ENCODE measurements at regions not wholly inside any gene's neighbourhood (a gene's known extent, or its start where the extent isn't known, plus 50 kb on each side); places are given as distances from the start of the nearest gene placed in this dataset.

- TF ChIP-seq, protein P1, sequence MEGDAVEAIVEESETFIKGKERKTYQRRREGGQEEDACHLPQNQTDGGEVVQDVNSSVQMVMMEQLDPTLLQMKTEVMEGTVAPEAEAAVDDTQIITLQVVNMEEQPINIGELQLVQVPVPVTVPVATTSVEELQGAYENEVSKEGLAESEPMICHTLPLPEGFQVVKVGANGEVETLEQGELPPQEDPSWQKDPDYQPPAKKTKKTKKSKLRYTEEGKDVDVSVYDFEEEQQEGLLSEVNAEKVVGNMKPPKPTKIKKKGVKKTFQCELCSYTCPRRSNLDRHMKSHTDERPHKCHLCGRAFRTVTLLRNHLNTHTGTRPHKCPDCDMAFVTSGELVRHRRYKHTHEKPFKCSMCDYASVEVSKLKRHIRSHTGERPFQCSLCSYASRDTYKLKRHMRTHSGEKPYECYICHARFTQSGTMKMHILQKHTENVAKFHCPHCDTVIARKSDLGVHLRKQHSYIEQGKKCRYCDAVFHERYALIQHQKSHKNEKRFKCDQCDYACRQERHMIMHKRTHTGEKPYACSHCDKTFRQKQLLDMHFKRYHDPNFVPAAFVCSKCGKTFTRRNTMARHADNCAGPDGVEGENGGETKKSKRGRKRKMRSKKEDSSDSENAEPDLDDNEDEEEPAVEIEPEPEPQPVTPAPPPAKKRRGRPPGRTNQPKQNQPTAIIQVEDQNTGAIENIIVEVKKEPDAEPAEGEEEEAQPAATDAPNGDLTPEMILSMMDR (CRISPR knock-in tag; IDR thresholded peaks at IDR 0.05): no peak
- no peak for TF ChIP-seq E2F1 (CRISPR knock-in tag; IDR thresholded peaks at IDR 0.05)
- TF ChIP-seq RARA (CRISPR knock-in tag; IDR thresholded peaks at IDR 0.05): no peak
- TF ChIP-seq ZKSCAN8 (CRISPR knock-in tag; IDR thresholded peaks at IDR 0.05; ENCODE audit: borderline replicate concordance): no peak
- TF ChIP-seq ZNF589 (CRISPR knock-in tag; conservative IDR thresholded peaks at IDR 0.05): no peak
- no peak for TF ChIP-seq NR1H2 (CRISPR knock-in tag; IDR thresholded peaks at IDR 0.05; ENCODE audit: borderline replicate concordance, low read depth)
- no peak for TF ChIP-seq REPIN1 (CRISPR knock-in tag; IDR thresholded peaks at IDR 0.05; ENCODE audit: borderline replicate concordance, low read depth)
- TF ChIP-seq POLR2A (IDR thresholded peaks at IDR 0.05; ENCODE audit: insufficient read depth in 1 of 2, low read depth in 2 of 2, low read length in 2 of 2): no peak
- no peak for TF ChIP-seq GFI1 (CRISPR knock-in tag; IDR thresholded peaks at IDR 0.05; ENCODE audit: borderline replicate concordance)
- TF ChIP-seq, protein P2, sequence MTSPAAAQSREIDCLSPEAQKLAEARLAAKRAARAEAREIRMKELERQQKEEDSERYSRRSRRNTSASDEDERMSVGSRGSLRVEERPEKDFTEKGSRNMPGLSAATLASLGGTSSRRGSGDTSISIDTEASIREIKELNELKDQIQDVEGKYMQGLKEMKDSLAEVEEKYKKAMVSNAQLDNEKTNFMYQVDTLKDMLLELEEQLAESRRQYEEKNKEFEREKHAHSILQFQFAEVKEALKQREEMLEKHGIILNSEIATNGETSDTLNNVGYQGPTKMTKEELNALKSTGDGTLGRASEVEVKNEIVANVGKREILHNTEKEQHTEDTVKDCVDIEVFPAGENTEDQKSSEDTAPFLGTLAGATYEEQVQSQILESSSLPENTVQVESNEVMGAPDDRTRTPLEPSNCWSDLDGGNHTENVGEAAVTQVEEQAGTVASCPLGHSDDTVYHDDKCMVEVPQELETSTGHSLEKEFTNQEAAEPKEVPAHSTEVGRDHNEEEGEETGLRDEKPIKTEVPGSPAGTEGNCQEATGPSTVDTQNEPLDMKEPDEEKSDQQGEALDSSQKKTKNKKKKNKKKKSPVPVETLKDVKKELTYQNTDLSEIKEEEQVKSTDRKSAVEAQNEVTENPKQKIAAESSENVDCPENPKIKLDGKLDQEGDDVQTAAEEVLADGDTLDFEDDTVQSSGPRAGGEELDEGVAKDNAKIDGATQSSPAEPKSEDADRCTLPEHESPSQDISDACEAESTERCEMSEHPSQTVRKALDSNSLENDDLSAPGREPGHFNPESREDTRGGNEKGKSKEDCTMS (CRISPR knock-in tag; conservative IDR thresholded peaks at IDR 0.05): no peak
Observed at GRCh38 chr16:52727441-52727840, 180.5 kb upstream of the TOX3 start.
